Panc1 (cell line): ENCODE measurements at regions not wholly inside any gene's neighbourhood (a gene's known extent, or its start where the extent isn't known, plus 50 kb on each side); places are given as distances from the start of the nearest gene placed in this dataset.

Experiments
- ATAC-seq: fragments of 200-7000 bp; cut with Tn5 transposase; 2 replicates; pipeline ENCODE4 v1.9.1; 2020; ENCODE audit warnings: mild to moderate bottlenecking, moderate library complexity
- BruUV-seq: library from RNA; stranded (reverse); fragments of 400-500 nt; replicated peaks from 2 replicates; lab custom pipeline; 2021; lab: Mats Ljungman, UMichigan
- CTCF ChIA-PET: fragments of 300-600 bp; sonication (Branson Sonifier 250); formaldehyde crosslinking; loops from one replicate; lab custom pipeline; 2022; ENCODE audit warnings: antibody characterized with exemption; lab: Charles Lee
- POLR2A ChIA-PET: fragments of 300-600 bp; sonication (Branson Sonifier 250); formaldehyde crosslinking; loops from one replicate; lab custom pipeline; 2022; ENCODE audit warnings: antibody characterized with exemption; lab: Charles Lee
- DNase-seq: peaks from one replicate; pipeline ENCODE4 v3.0.0-alpha.2; 2010; ENCODE audit warnings: low read depth, low spot score
- H3K27ac ChIP-seq: 2 replicates; pipeline ENCODE4 v1.5.1; 2011; ENCODE audit warnings: mild to moderate bottlenecking, low read length, inconsistent platforms
- H3K27me3 ChIP-seq: fragments of 200-500 bp; sonication (Bioruptor generic); 2 replicates; pipeline ENCODE4 v1.6.0; 2014; ENCODE audit warnings: low read length, inconsistent platforms; ENCODE audit not compliant: control insufficient read depth, insufficient read depth
- H3K36me3 ChIP-seq: fragments of 200-500 bp; sonication (Bioruptor generic); 2 replicates; pipeline ENCODE4 v1.5.1; 2014; ENCODE audit warnings: inconsistent platforms, mild to moderate bottlenecking, low read length, moderate library complexity; ENCODE audit not compliant: control insufficient read depth, insufficient read depth
- H3K4me1 ChIP-seq: 2 replicates; pipeline ENCODE4 v1.5.1; 2011; ENCODE audit warnings: inconsistent platforms, mild to moderate bottlenecking, low read length, moderate library complexity; ENCODE audit not compliant: control insufficient read depth, insufficient read depth
- H3K4me3 ChIP-seq, 2 experiments: 2 replicates each; pipeline ENCODE4 v1.5.1; 2011 to 2012; ENCODE audit warnings: low read depth in 2 of 2, low read length in 2 of 2, mild to moderate bottlenecking in 2 of 2, inconsistent platforms in 1 of 2, moderate library complexity in 1 of 2
- H3K9me3 ChIP-seq: fragments of 200-500 bp; sonication (Bioruptor generic); 2 replicates; pipeline ENCODE4 v1.5.1; 2014; ENCODE audit warnings: low read depth, mild to moderate bottlenecking, inconsistent platforms, low read length, moderate library complexity; ENCODE audit not compliant: control insufficient read depth, insufficient read depth
- CTCF ChIP-seq: fragments of 450-650 bp; IDR thresholded peaks from 2 replicates; pipeline ENCODE4 v1.5.1; 2017; ENCODE audit warnings: mild to moderate bottlenecking
- POLR2AphosphoS5 ChIP-seq: IDR thresholded peaks from 2 replicates; pipeline ENCODE4 v1.6.1; 2012; ENCODE audit warnings: mild to moderate bottlenecking, low read depth, low read length, moderate library complexity
- REST ChIP-seq, 2 experiments: IDR thresholded peaks; 2 replicates each; pipeline ENCODE4 v1.6.1; 2011 to 2012; ENCODE audit warnings: low read depth in 2 of 2, control low read depth in 1 of 2, low read length in 1 of 2, mild to moderate bottlenecking in 1 of 2, moderate library complexity in 1 of 2; ENCODE audit not compliant: insufficient read depth in 1 of 2
- SIN3A ChIP-seq: IDR thresholded peaks from 2 replicates; pipeline ENCODE4 v1.6.1; 2012; ENCODE audit warnings: low read depth, mild to moderate bottlenecking, low read length, moderate library complexity, borderline replicate concordance; ENCODE audit not compliant: insufficient read depth
- TCF7L2 ChIP-seq: IDR thresholded peaks from 2 replicates; pipeline ENCODE4 v1.6.1; 2011; ENCODE audit warnings: mild to moderate bottlenecking, low read depth, low read length, inconsistent platforms
- in situ Hi-C: cut with HindIII; loops from 2 replicates; pipeline ENCODE4 v1.10.0; 2016; ENCODE audit warnings: low sequenced_read_pairs, low pct_unique_long_range_greater_than_20kb
- intact Hi-C: fragments of 100-400 bp; cut with micrococcal nuclease; formaldehyde crosslinking; loops from one replicate; pipeline ENCODE4 v1.10.0; 2022; ENCODE audit not compliant: unreplicated experiment

GRCh38 chr6:23349521-23350147 lies 776.4 kb upstream of the NRSN1 start:
- Histone ChIP-seq H3K27ac (no peak overlapping the region), H3K9me3 (no peaks in the 10 kb centered on the region), H3K36me3 (no peaks in the 10 kb centered on the region), H3K27me3 (no peaks in the 10 kb centered on the region), H3K4me3 (no peak overlapping the region), H3K4me1 (no peaks in the 10 kb centered on the region)
- TF ChIP-seq REST (IDR thresholded peaks at IDR 0.05; ENCODE audit: insufficient read depth in 1 of 2, low read depth in 2 of 2, low read length in 1 of 2) = no peak
- TF ChIP-seq TCF7L2 = no peak
- no peak for TF ChIP-seq POLR2AphosphoS5
- TF ChIP-seq CTCF = no peak
- no peak for TF ChIP-seq SIN3A
- CTCF ChIA-PET = no interaction called here
- ATAC-seq (peak; percentile 58), DNase-seq (peak; percentile 68)
- POLR2A ChIA-PET = no interaction called here
- intact Hi-C loops (no loop called here), in situ Hi-C loops (no loop called here)
- BruUV-seq = no TSS peak

GRCh38 chr6:23350752-23351453 lies 775.1 kb upstream of the NRSN1 start:
- no peak for TF ChIP-seq TCF7L2
- TF ChIP-seq CTCF = no peak
- no peak for TF ChIP-seq POLR2AphosphoS5
- TF ChIP-seq SIN3A = no peak
- no peak for TF ChIP-seq REST (IDR thresholded peaks at IDR 0.05; ENCODE audit: insufficient read depth in 1 of 2, low read depth in 2 of 2, low read length in 1 of 2)
- no peaks in the 10 kb centered on the region for H3K27me3 ChIP-seq
- intact Hi-C loops = no loop called here
- no TSS peak for BruUV-seq
- H3K36me3 ChIP-seq = no peaks in the 10 kb centered on the region
- ATAC-seq (no peak), DNase-seq (no peak)
- H3K4me1 ChIP-seq = no peaks in the 10 kb centered on the region
- no peak overlapping the region for H3K27ac ChIP-seq
- in situ Hi-C loops = no loop called here
- H3K9me3 ChIP-seq = no peaks in the 10 kb centered on the region
- ChIA-PET CTCF (interaction anchor here (0.7 kb wide), 1 partner anchor 643 kb away, joined by 5 read pairs; no protein-coding TSS in a partner anchor), POLR2A (no interaction called here)
- no peak overlapping the region for H3K4me3 ChIP-seq
